IMR-90 (cell line): ENCODE measurements at regions not wholly inside any gene's neighbourhood (a gene's known extent, or its start where the extent isn't known, plus 50 kb on each side); places are given as distances from the start of the nearest gene placed in this dataset.
A peak's percentile ranks its signal among the peaks of the same experiment; 100 is the strongest.

Experiments used
- ATAC-seq: fragments of 200-7000 bp; cut with Tn5 transposase; 2 replicates; pipeline ENCODE4 v1.9.1; 2020; ENCODE audit warnings: low read depth, mild to moderate bottlenecking, moderate library complexity
- BruUV-seq: library from RNA; stranded (reverse); fragments of 400-500 nt; replicated peaks from 2 replicates; lab custom pipeline; 2021; lab: Mats Ljungman, UMichigan
- CTCF ChIA-PET: fragments of 300-600 bp; formaldehyde crosslinking; extraction: SDS; loops from one replicate; lab custom pipeline; 2021; ENCODE audit warnings: antibody characterized with exemption; lab: Yijun Ruan, JAX
- POLR2A ChIA-PET: fragments of 300-600 bp; sonication (Branson Sonifier 250); formaldehyde crosslinking; loops from one replicate; lab custom pipeline; 2022; ENCODE audit warnings: antibody characterized with exemption; ENCODE audit not compliant: unreplicated experiment; lab: Charles Lee
- DNase-seq: peaks from one replicate; pipeline ENCODE4 v3.0.0; 2013
- H2AFZ ChIP-seq: replicated peaks from 2 replicates; pipeline ENCODE3; 2013; ENCODE audit warnings: low read length, mild to moderate bottlenecking; ENCODE audit not compliant: poor library complexity
- H2AK5ac ChIP-seq: 2 replicates; pipeline ENCODE4 v1.6.1; 2013; ENCODE audit warnings: low read depth, low read length, inconsistent platforms
- H2AK9ac ChIP-seq: replicated peaks from 2 replicates; pipeline ENCODE3; 2013; ENCODE audit warnings: mild to moderate bottlenecking, low read depth, low read length, moderate library complexity; ENCODE audit not compliant: poor library complexity
- H2BK120ac ChIP-seq: 2 replicates; pipeline ENCODE4 v1.6.1; 2013; ENCODE audit warnings: low read depth, low read length, inconsistent platforms
- H2BK15ac ChIP-seq: 3 replicates; pipeline ENCODE4 v1.6.1; 2013; ENCODE audit warnings: low read depth, low read length, inconsistent platforms
- H2BK20ac ChIP-seq: 2 replicates; pipeline ENCODE4 v1.6.1; 2013; ENCODE audit warnings: low read depth, mild to moderate bottlenecking, inconsistent platforms, low read length, moderate library complexity
- H2BK5ac ChIP-seq: 2 replicates; pipeline ENCODE4 v1.6.1; 2013; ENCODE audit warnings: mild to moderate bottlenecking, low read depth, low read length, inconsistent platforms; ENCODE audit not compliant: poor library complexity, severe bottlenecking
- H3K14ac ChIP-seq: replicated peaks from 2 replicates; pipeline ENCODE4 v1.6.1; 2013; ENCODE audit warnings: low read depth, low read length, inconsistent platforms
- H3K18ac ChIP-seq: 2 replicates; pipeline ENCODE4 v1.6.1; 2013; ENCODE audit warnings: low read depth, low read length, control low read depth
- H3K23ac ChIP-seq: 2 replicates; pipeline ENCODE4 v1.6.1; 2013; ENCODE audit warnings: low read depth, low read length, inconsistent platforms
- H3K27ac ChIP-seq: 2 replicates; pipeline ENCODE4 v1.5.1; 2013; ENCODE audit warnings: mild to moderate bottlenecking, control low read depth, low read length; ENCODE audit not compliant: insufficient read depth
- H3K27me3 ChIP-seq: 2 replicates; pipeline ENCODE4 v1.6.1; 2013; ENCODE audit warnings: low read length; ENCODE audit not compliant: control insufficient read depth, insufficient read depth
- H3K36me3 ChIP-seq: 2 replicates; pipeline ENCODE4 v1.6.1; 2013; ENCODE audit warnings: low read length, mixed read lengths; ENCODE audit not compliant: control insufficient read depth, insufficient read depth
- H3K4ac ChIP-seq: 2 replicates; pipeline ENCODE4 v1.6.1; 2013; ENCODE audit warnings: low read depth, low read length, inconsistent platforms
- H3K4me1 ChIP-seq: 2 replicates; pipeline ENCODE4 v1.6.1; 2013; ENCODE audit warnings: low read length, mixed read lengths; ENCODE audit not compliant: control insufficient read depth, insufficient read depth
- H3K4me2 ChIP-seq: 2 replicates; pipeline ENCODE4 v1.6.1; 2013; ENCODE audit warnings: low read depth, mild to moderate bottlenecking, control low read depth, low read length, moderate library complexity
- H3K4me3 ChIP-seq: 2 replicates; pipeline ENCODE4 v1.5.1; 2013; ENCODE audit warnings: low read depth, mild to moderate bottlenecking, control low read depth, low read length, moderate library complexity; ENCODE audit not compliant: insufficient read depth
- H3K56ac ChIP-seq: 2 replicates; pipeline ENCODE4 v1.6.1; 2013; ENCODE audit warnings: low read length, inconsistent platforms; ENCODE audit not compliant: insufficient read depth; ENCODE audit errors: extremely low read depth
- H3K79me1 ChIP-seq, 2 experiments: 2 replicates each; pipeline ENCODE4 v1.6.1; 2013; ENCODE audit warnings: low read length in 2 of 2, inconsistent platforms in 1 of 2, low read depth in 1 of 2
- H3K9ac ChIP-seq: 2 replicates; pipeline ENCODE4 v1.6.1; 2013; ENCODE audit warnings: low read depth, low read length, control low read depth
- H3K9me1 ChIP-seq: 2 replicates; pipeline ENCODE4 v1.6.1; 2013; ENCODE audit warnings: low read length, inconsistent platforms; ENCODE audit not compliant: insufficient read depth
- H3K9me3 ChIP-seq: 2 replicates; pipeline ENCODE4 v1.6.1; 2013; ENCODE audit warnings: low read length; ENCODE audit not compliant: control insufficient read depth, insufficient read depth
- H4K20me1 ChIP-seq: 2 replicates; pipeline ENCODE4 v1.6.1; 2013; ENCODE audit warnings: low read length, inconsistent platforms; ENCODE audit not compliant: insufficient read depth
- H4K5ac ChIP-seq: 2 replicates; pipeline ENCODE4 v1.6.1; 2013; ENCODE audit warnings: mild to moderate bottlenecking, low read depth, low read length, control low read depth
- H4K8ac ChIP-seq, 2 experiments: 2 replicates each; pipeline ENCODE4 v1.6.1; 2013; ENCODE audit warnings: low read depth in 2 of 2, low read length in 2 of 2, control low read depth in 1 of 2, inconsistent platforms in 1 of 2
- H4K91ac ChIP-seq: 2 replicates; pipeline ENCODE4 v1.6.1; 2013; ENCODE audit warnings: low read depth, low read length, inconsistent platforms; ENCODE audit not compliant: insufficient read depth
- BHLHE40 ChIP-seq: fragments of 150-350 bp; IDR thresholded peaks from 2 replicates; pipeline ENCODE4 v1.6.1; 2016; ENCODE audit warnings: mild to moderate bottlenecking, low read depth, low read length
- CEBPB ChIP-seq: IDR thresholded peaks from 2 replicates; pipeline ENCODE4 v1.6.1; 2012; ENCODE audit warnings: low read depth, low read length, improper control_type of control experiment
- CHD1 ChIP-seq: IDR thresholded peaks from 2 replicates; pipeline ENCODE4 v1.6.1; 2012; ENCODE audit warnings: low read depth, low read length, improper control_type of control experiment
- FOS ChIP-seq: fragments of 150-350 bp; IDR thresholded peaks from 2 replicates; pipeline ENCODE4 v1.6.1; 2016; ENCODE audit warnings: low read depth, low read length
- MAFK ChIP-seq: IDR thresholded peaks from 2 replicates; pipeline ENCODE4 v1.6.1; 2012; ENCODE audit warnings: low read depth, low read length, improper control_type of control experiment
- MAZ ChIP-seq: IDR thresholded peaks from 2 replicates; pipeline ENCODE4 v1.6.1; 2012; ENCODE audit warnings: low read depth, mild to moderate bottlenecking, low read length, improper control_type of control experiment, moderate library complexity, borderline replicate concordance
- MXI1 ChIP-seq: IDR thresholded peaks from 2 replicates; pipeline ENCODE4 v1.6.1; 2012; ENCODE audit warnings: low read depth, mild to moderate bottlenecking, low read length, moderate library complexity, borderline replicate concordance
- NFE2L2 ChIP-seq: fragments of 150-350 bp; IDR thresholded peaks from 2 replicates; pipeline ENCODE4 v1.6.1; 2016; ENCODE audit warnings: low read depth, mild to moderate bottlenecking, low read length
- POLR2A ChIP-seq: IDR thresholded peaks from 2 replicates; pipeline ENCODE4 v1.6.1; 2012; ENCODE audit warnings: mild to moderate bottlenecking, low read depth, low read length
- RAD21 ChIP-seq: IDR thresholded peaks from 2 replicates; pipeline ENCODE4 v1.6.1; 2012; ENCODE audit warnings: low read length, improper control_type of control experiment
- RCOR1 ChIP-seq: IDR thresholded peaks from 2 replicates; pipeline ENCODE4 v1.6.1; 2012; ENCODE audit warnings: mild to moderate bottlenecking, low read length, improper control_type of control experiment; ENCODE audit not compliant: insufficient replicate concordance
- RFX5 ChIP-seq: IDR thresholded peaks from 2 replicates; pipeline ENCODE4 v1.8.0; 2012; ENCODE audit warnings: low read depth, mild to moderate bottlenecking, low read length, moderate library complexity
- SMC3 ChIP-seq: fragments of 150-350 bp; IDR thresholded peaks from 2 replicates; pipeline ENCODE4 v1.6.1; 2016; ENCODE audit warnings: low read depth, mild to moderate bottlenecking, antibody characterized with exemption, low read length, moderate library complexity
- USF2 ChIP-seq: fragments of 150-350 bp; IDR thresholded peaks from 2 replicates; pipeline ENCODE4 v1.6.1; 2017; ENCODE audit warnings: mild to moderate bottlenecking, antibody characterized with exemption, low read length, low read depth
- WGBS, 2 experiments: methylation state at CpG; one replicate each; pipeline versions ENCODE4 v1.1.5 to v1.1.7; 2013; ENCODE audit warnings: missing lambda C conversion rate in 2 of 2; ENCODE audit not compliant: insufficient read length in 1 of 2; ENCODE audit errors: extremely low coverage in 2 of 2; 5-methylcytosine and 5-hydroxymethylcytosine counted together
- dilution Hi-C: fragments of 300-500 bp; cut with HindIII; formaldehyde crosslinking; loops from one replicate; pipeline ENCODE4 v1.14.3; 2018; ENCODE audit warnings: low sequenced_read_pairs; ENCODE audit not compliant: unreplicated experiment
- in situ Hi-C: fragments of 300-500 bp; cut with MboI; formaldehyde crosslinking; loops from 3 replicates; pipeline ENCODE4 v1.14.3; 2019; ENCODE audit warnings: low sequenced_read_pairs, inconsistent platforms, mixed read lengths
- intact Hi-C: fragments of 100-400 bp; cut with micrococcal nuclease; formaldehyde crosslinking; loops from 2 replicates; pipeline ENCODE4 v1.10.0; 2022
- TF ChIP-seq, protein P1 (sequence below): conservative IDR thresholded peaks from 2 replicates; pipeline ENCODE4 v1.5.1; 2012; ENCODE audit warnings: mild to moderate bottlenecking, low read depth, low read length, improper control_type of control experiment
- TF ChIP-seq, protein P2 (sequence below): fragments of 150-350 bp; IDR thresholded peaks from 2 replicates; pipeline ENCODE4 v1.6.1; 2016; ENCODE audit warnings: low read depth, mild to moderate bottlenecking, low read length, moderate library complexity, borderline replicate concordance

- H3K79me1 ChIP-seq, result no peaks in the 10 kb centered on the region
- H4K5ac ChIP-seq, result no peak overlapping the region
- no peak overlapping the region for H2BK15ac ChIP-seq
- dilution Hi-C loops (no loop called here), intact Hi-C loops (no loop called here), in situ Hi-C loops (no loop called here)
- no peak overlapping the region for H3K9ac ChIP-seq
- peak overlapping the region; percentile 47 for H2BK5ac ChIP-seq
- DNase-seq, result no peak
- H3K9me1 ChIP-seq, result no peaks in the 10 kb centered on the region
- H3K4me1 ChIP-seq, result 0 out of 2 replicates have a peak, but pooled peaks cover 2% of the 10 kb centered on the region
- no peak overlapping the region for H3K23ac ChIP-seq
- H4K91ac ChIP-seq, result no peak overlapping the region
- no peak overlapping the region for H3K4me2 ChIP-seq
- TF ChIP-seq SMC3 (no peak), BHLHE40 (no peak), MXI1 (no peak), MAFK (no peak), CEBPB (no peak), RAD21 (no peak), FOS (no peak), USF2 (no peak), MAZ (no peak), CHD1 (no peak), NFE2L2 (no peak), RFX5 (no peak), POLR2A (no peak), RCOR1 (no peak)
- TF ChIP-seq, protein P1, sequence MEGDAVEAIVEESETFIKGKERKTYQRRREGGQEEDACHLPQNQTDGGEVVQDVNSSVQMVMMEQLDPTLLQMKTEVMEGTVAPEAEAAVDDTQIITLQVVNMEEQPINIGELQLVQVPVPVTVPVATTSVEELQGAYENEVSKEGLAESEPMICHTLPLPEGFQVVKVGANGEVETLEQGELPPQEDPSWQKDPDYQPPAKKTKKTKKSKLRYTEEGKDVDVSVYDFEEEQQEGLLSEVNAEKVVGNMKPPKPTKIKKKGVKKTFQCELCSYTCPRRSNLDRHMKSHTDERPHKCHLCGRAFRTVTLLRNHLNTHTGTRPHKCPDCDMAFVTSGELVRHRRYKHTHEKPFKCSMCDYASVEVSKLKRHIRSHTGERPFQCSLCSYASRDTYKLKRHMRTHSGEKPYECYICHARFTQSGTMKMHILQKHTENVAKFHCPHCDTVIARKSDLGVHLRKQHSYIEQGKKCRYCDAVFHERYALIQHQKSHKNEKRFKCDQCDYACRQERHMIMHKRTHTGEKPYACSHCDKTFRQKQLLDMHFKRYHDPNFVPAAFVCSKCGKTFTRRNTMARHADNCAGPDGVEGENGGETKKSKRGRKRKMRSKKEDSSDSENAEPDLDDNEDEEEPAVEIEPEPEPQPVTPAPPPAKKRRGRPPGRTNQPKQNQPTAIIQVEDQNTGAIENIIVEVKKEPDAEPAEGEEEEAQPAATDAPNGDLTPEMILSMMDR, result no peak
- TF ChIP-seq, protein P2, sequence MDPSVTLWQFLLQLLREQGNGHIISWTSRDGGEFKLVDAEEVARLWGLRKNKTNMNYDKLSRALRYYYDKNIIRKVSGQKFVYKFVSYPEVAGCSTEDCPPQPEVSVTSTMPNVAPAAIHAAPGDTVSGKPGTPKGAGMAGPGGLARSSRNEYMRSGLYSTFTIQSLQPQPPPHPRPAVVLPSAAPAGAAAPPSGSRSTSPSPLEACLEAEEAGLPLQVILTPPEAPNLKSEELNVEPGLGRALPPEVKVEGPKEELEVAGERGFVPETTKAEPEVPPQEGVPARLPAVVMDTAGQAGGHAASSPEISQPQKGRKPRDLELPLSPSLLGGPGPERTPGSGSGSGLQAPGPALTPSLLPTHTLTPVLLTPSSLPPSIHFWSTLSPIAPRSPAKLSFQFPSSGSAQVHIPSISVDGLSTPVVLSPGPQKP, result no peak
- H2AFZ ChIP-seq, result no peak overlapping the region
- no peak overlapping the region for H3K18ac ChIP-seq
- no peak overlapping the region for H2AK5ac ChIP-seq
- WGBS, 2 experiments, result 27 to 100% methylated on average over 2 of the region's 2 CpGs
- no peak for ATAC-seq
- no peak overlapping the region for H3K4ac ChIP-seq
- no peak overlapping the region for H3K27ac ChIP-seq
- H4K8ac ChIP-seq, result no peak overlapping the region
- no peak overlapping the region for H3K56ac ChIP-seq
- ChIA-PET CTCF (no interaction called here), POLR2A (no interaction called here)
- no peak overlapping the region for H2AK9ac ChIP-seq
- H3K27me3 ChIP-seq, result peaks cover 40% of the 10 kb centered on the region
- H4K20me1 ChIP-seq, result no peaks in the 10 kb centered on the region
- no peaks in the 10 kb centered on the region; the same call in 1 of the 2 replicates for H3K9me3 ChIP-seq
- H3K36me3 ChIP-seq, result no peaks in the 10 kb centered on the region
- BruUV-seq, result no TSS peak
- H2BK120ac ChIP-seq, result no peak overlapping the region
- H2BK20ac ChIP-seq, result no peak overlapping the region
- no peak overlapping the region for H3K14ac ChIP-seq
- no peak overlapping the region for H3K4me3 ChIP-seq
Observed at GRCh38 chr2:236738896-236739295, 169.3 kb downstream of the ACKR3 start.
